ENCODE measurements at regions not wholly inside any gene's neighbourhood (a gene's known extent, or its start where the extent isn't known, plus 50 kb on each side); places are given as distances from the start of the nearest gene placed in this dataset.

- Histone ChIP-seq H3K27ac (ENCODE audit: low read depth, low read length) (no peak overlapping the region), H3K27me3 (ENCODE audit: control insufficient read depth, insufficient read depth, low read length) (peaks cover 7% of the 10 kb centered on the region), H3K9me3 (ENCODE audit: control insufficient read depth, insufficient read depth, low read length) (peaks cover 7% of the 10 kb centered on the region; the same call in 1 of the 2 replicates), H3K4me3 (ENCODE audit: low read depth, low read length) (no peak overlapping the region)
- DNase-seq (ENCODE audit: low read depth, low spot score) = no peak
- CTCF ChIA-PET = interaction anchor here (1.3 to 2.2 kb wide), 5 partner anchors 41 to 278 kb away, joined by 3 to 8 read pairs (median 5); no protein-coding TSS in a partner anchor
- TF ChIP-seq, protein P1, sequence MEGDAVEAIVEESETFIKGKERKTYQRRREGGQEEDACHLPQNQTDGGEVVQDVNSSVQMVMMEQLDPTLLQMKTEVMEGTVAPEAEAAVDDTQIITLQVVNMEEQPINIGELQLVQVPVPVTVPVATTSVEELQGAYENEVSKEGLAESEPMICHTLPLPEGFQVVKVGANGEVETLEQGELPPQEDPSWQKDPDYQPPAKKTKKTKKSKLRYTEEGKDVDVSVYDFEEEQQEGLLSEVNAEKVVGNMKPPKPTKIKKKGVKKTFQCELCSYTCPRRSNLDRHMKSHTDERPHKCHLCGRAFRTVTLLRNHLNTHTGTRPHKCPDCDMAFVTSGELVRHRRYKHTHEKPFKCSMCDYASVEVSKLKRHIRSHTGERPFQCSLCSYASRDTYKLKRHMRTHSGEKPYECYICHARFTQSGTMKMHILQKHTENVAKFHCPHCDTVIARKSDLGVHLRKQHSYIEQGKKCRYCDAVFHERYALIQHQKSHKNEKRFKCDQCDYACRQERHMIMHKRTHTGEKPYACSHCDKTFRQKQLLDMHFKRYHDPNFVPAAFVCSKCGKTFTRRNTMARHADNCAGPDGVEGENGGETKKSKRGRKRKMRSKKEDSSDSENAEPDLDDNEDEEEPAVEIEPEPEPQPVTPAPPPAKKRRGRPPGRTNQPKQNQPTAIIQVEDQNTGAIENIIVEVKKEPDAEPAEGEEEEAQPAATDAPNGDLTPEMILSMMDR (IDR thresholded peaks at IDR 0.05; ENCODE audit: low read depth, low read length) = no peak
- POLR2A ChIA-PET = no interaction called here
These were observed 98.3 kb upstream of the FGF3 start for GRCh38 chr11:69917529-69917928.

- DNase-seq (ENCODE audit: low read depth, low spot score) = no peak
- peaks cover 7% of the 10 kb centered on the region; the same call in 1 of the 2 replicates for H3K9me3 ChIP-seq (ENCODE audit: control insufficient read depth, insufficient read depth, low read length)
- POLR2A ChIA-PET = interaction anchor here (0.6 kb wide), 1 partner anchor 285 kb away, joined by 5 read pairs; no protein-coding TSS in a partner anchor
- no peak overlapping the region for H3K27ac ChIP-seq (ENCODE audit: low read depth, low read length)
- CTCF ChIA-PET = interaction anchor here (0.6 to 2.2 kb wide), 28 partner anchors 8 to 310 kb away, joined by 3 to 23 read pairs (median 4); no protein-coding TSS in a partner anchor
- peaks cover 11% of the 10 kb centered on the region for H3K27me3 ChIP-seq (ENCODE audit: control insufficient read depth, insufficient read depth, low read length)
- no peak overlapping the region for H3K4me3 ChIP-seq (ENCODE audit: low read depth, low read length)
- TF ChIP-seq, protein P1 (IDR thresholded peaks at IDR 0.05; ENCODE audit: low read depth, low read length) = no peak
These were observed 99.2 kb upstream of the FGF3 start for GRCh38 chr11:69918231-69918937.

GRCh38 chr11:69918938-69919650 is 99.9 kb upstream of the FGF3 start:
- Histone ChIP-seq H3K4me3 (ENCODE audit: low read depth, low read length) (no peak overlapping the region), H3K27me3 (ENCODE audit: control insufficient read depth, insufficient read depth, low read length) (peaks cover 11% of the 10 kb centered on the region), H3K9me3 (ENCODE audit: control insufficient read depth, insufficient read depth, low read length) (peaks cover 7% of the 10 kb centered on the region; the same call in 1 of the 2 replicates), H3K27ac (ENCODE audit: low read depth, low read length) (no peak overlapping the region)
- TF ChIP-seq, protein P1 (IDR thresholded peaks at IDR 0.05; ENCODE audit: low read depth, low read length) = peak; percentile 93
- no peak for DNase-seq (ENCODE audit: low read depth, low spot score)
- CTCF ChIA-PET = interaction anchor here (0.5 to 2.2 kb wide), 32 partner anchors 9 to 309 kb away, joined by 3 to 23 read pairs (median 4); no protein-coding TSS in a partner anchor
- POLR2A ChIA-PET = no interaction called here

DNA sequence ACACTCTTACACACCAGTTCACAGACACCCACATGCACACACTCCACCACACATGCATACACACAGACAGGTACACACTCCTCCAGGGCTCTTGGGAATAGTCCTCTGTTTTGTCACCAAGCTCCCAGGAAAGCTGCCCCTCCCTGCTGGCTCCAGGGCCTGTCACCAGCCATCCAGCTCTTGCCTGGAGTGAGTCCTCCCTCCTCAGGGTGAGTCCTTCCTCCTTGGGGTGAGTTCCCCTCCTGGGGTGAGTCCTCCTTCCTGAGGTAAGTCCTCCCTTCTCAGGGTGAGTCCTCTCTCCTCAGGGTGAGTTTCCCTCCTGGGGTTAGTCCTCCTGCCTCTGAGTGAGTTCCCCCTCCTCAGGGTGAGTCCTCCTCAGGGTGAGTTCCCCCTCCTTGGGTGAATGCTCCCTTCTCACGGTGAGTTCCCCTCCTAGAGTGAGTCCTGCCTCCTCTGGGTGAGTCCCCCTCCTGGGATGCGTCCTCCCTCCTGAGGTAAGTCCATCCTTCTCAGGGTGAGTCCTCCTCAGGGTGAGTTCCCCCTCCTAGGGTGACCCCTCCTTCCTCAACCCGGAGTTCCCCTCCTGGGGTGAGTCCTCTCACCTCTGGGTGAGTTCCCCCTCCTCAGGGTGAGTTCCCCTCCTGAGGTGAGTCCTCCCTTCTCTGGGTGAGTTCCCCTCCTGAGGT is 100.6 kb upstream of the FGF3 start:
- TF ChIP-seq, protein P1 (IDR thresholded peaks at IDR 0.05; ENCODE audit: low read depth, low read length) = no peak
- Histone ChIP-seq H3K9me3 (ENCODE audit: control insufficient read depth, insufficient read depth, low read length) (peaks cover 7% of the 10 kb centered on the region; the same call in 1 of the 2 replicates), H3K4me3 (ENCODE audit: low read depth, low read length) (no peak overlapping the region), H3K27me3 (ENCODE audit: control insufficient read depth, insufficient read depth, low read length) (peaks cover 14% of the 10 kb centered on the region), H3K27ac (ENCODE audit: low read depth, low read length) (no peak overlapping the region)
- POLR2A ChIA-PET = no interaction called here
- no peak for DNase-seq (ENCODE audit: low read depth, low spot score)
- CTCF ChIA-PET = interaction anchor here (1.0 to 2.2 kb wide), 9 partner anchors 132 to 279 kb away, joined by 3 to 15 read pairs (median 5); no protein-coding TSS in a partner anchor

All from AG04450 (cell line).